GM12892 (cell line): ENCODE measurements at regions not wholly inside any gene's neighbourhood (a gene's known extent, or its start where the extent isn't known, plus 50 kb on each side); places are given as distances from the start of the nearest gene placed in this dataset.

Experiments
- POLR2A ChIP-seq: IDR thresholded peaks from 2 replicates; pipeline ENCODE4 v1.6.1; 2011; ENCODE audit warnings: low read depth, low read length, control low read depth
- POLR2AphosphoS5 ChIP-seq: IDR thresholded peaks from 2 replicates; pipeline ENCODE4 v1.6.1; 2011; ENCODE audit warnings: low read depth, low read length, control low read depth
- TAF1 ChIP-seq: IDR thresholded peaks from 2 replicates; pipeline ENCODE4 v1.6.1; 2011; ENCODE audit warnings: low read depth, mild to moderate bottlenecking, control low read depth, low read length, borderline replicate concordance

DNA sequence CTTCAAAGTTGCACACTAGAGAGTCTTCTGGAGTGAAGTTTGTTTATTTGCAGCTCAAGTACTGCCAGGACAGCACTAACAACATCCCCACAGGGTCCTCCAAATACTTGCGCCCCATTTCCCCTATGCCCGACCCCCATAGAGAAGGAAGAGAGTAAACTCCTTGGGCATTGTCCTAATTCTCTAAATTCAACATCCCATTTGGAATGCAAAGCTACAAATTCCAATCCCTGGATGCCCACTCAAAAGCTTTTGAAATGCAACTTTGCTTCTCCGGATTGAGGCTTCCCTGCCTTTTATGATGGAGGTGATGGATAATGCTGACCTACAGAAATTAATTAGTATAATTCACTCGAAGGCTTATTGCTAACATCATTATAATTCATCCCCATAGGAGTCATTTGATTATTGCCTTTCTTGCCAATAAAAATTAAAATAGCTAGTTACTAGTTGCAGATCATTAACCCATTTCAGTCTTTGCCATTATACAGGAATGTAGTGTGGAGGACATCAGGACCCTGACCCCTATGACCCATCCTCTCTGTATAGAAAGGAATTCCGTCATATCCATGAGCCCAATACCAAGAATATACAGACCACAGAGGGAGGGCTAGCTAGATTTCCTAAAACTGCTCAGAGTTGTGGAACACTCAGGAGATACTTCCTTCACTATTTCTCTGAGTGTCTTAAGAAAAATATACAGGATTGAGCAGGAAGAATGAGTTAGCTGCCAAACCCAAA lies 277.6 kb downstream of the ZNF608 start:
- TF ChIP-seq POLR2AphosphoS5, result no peak
- TF ChIP-seq POLR2A, result no peak
- no peak for TF ChIP-seq TAF1
